GM18858 (cell line): ENCODE measurements at regions not wholly inside any gene's neighbourhood (a gene's known extent, or its start where the extent isn't known, plus 50 kb on each side); places are given as distances from the start of the nearest gene placed in this dataset.
"Not testable (repeated sequence)": the region's sequence is repeated elsewhere in the genome, so short reads cannot be mapped to it uniquely, and the experiment has no call there.

Experiments
- ATAC-seq: cut with Tn5 transposase; IDR thresholded peaks from one replicate; pipeline ENCODE4 v1.9.1; 2021; ENCODE audit not compliant: unreplicated experiment

- no peak for ATAC-seq
Measured at GRCh38 chr2:19207452-19207851, 151.0 kb downstream of the OSR1 start.

GRCh38 chr2:19205983-19206533 lies 152.4 kb downstream of the OSR1 start:
- no peak for ATAC-seq

- no peak for ATAC-seq
Measured at GRCh38 chr2:19203866-19204265, 154.6 kb downstream of the OSR1 start.

- ATAC-seq = no peak
Measured at GRCh38 chr2:19201911-19202462, 156.4 kb downstream of the OSR1 start.

GRCh38 chr2:19198381-19198780 lies 160.0 kb downstream of the OSR1 start:
- ATAC-seq = no peak

GRCh38 chr2:19195661-19196060 lies 162.8 kb downstream of the OSR1 start:
- no peak for ATAC-seq

GRCh38 chr2:19189391-19189790 lies 169.0 kb downstream of the OSR1 start:
- ATAC-seq = no peak

- ATAC-seq = no peak
Measured at GRCh38 chr2:19187323-19188020, 171.0 kb downstream of the OSR1 start.

- ATAC-seq = no peak
Measured at GRCh38 chr2:19185086-19185485, 173.3 kb downstream of the OSR1 start.

- ATAC-seq = no peak
Measured at GRCh38 chr2:19178175-19178574, 180.2 kb downstream of the OSR1 start.

GRCh38 chr2:19176977-19177376 lies 181.4 kb downstream of the OSR1 start:
- no peak for ATAC-seq

- no peak for ATAC-seq
Measured at GRCh38 chr2:19176172-19176852, 182.1 kb downstream of the OSR1 start.

GRCh38 chr2:19174176-19174575 lies 184.2 kb downstream of the OSR1 start:
- ATAC-seq = no peak

- no peak for ATAC-seq
Measured at GRCh38 chr2:19171409-19171808, 187.0 kb downstream of the OSR1 start.

GRCh38 chr2:19169134-19169768 lies 189.2 kb downstream of the OSR1 start:
- no peak for ATAC-seq

GRCh38 chr2:19164099-19164498 lies 194.3 kb downstream of the OSR1 start:
- not testable (repeated sequence) for ATAC-seq

GRCh38 chr2:19158896-19159295 lies 199.5 kb downstream of the OSR1 start:
- ATAC-seq = no peak

GRCh38 chr2:19158211-19158610 lies 200.2 kb downstream of the OSR1 start:
- no peak for ATAC-seq

- no peak for ATAC-seq
Measured at GRCh38 chr2:19156646-19157045, 201.8 kb downstream of the OSR1 start.

GRCh38 chr2:19150726-19151125 lies 207.7 kb downstream of the OSR1 start:
- ATAC-seq = no peak

GRCh38 chr2:19146867-19147266 lies 211.6 kb downstream of the OSR1 start:
- no peak for ATAC-seq
